IMR-90 (cell line): ENCODE measurements at regions not wholly inside any gene's neighbourhood (a gene's known extent, or its start where the extent isn't known, plus 50 kb on each side); places are given as distances from the start of the nearest gene placed in this dataset.

Source experiments
- ATAC-seq: fragments of 200-7000 bp; cut with Tn5 transposase; 2 replicates; pipeline ENCODE4 v1.9.1; 2020; ENCODE audit warnings: low read depth, mild to moderate bottlenecking, moderate library complexity
- BruUV-seq: library from RNA; stranded (reverse); fragments of 400-500 nt; replicated peaks from 2 replicates; lab custom pipeline; 2021; lab: Mats Ljungman, UMichigan
- CTCF ChIA-PET: fragments of 300-600 bp; formaldehyde crosslinking; extraction: SDS; loops from one replicate; lab custom pipeline; 2021; ENCODE audit warnings: antibody characterized with exemption; lab: Yijun Ruan, JAX
- POLR2A ChIA-PET: fragments of 300-600 bp; sonication (Branson Sonifier 250); formaldehyde crosslinking; loops from one replicate; lab custom pipeline; 2022; ENCODE audit warnings: antibody characterized with exemption; ENCODE audit not compliant: unreplicated experiment; lab: Charles Lee
- DNase-seq: peaks from one replicate; pipeline ENCODE4 v3.0.0; 2013
- H2AFZ ChIP-seq: replicated peaks from 2 replicates; pipeline ENCODE3; 2013; ENCODE audit warnings: low read length, mild to moderate bottlenecking; ENCODE audit not compliant: poor library complexity
- H2AK5ac ChIP-seq: 2 replicates; pipeline ENCODE4 v1.6.1; 2013; ENCODE audit warnings: low read depth, low read length, inconsistent platforms
- H2AK9ac ChIP-seq: replicated peaks from 2 replicates; pipeline ENCODE3; 2013; ENCODE audit warnings: mild to moderate bottlenecking, low read depth, low read length, moderate library complexity; ENCODE audit not compliant: poor library complexity
- H2BK120ac ChIP-seq: 2 replicates; pipeline ENCODE4 v1.6.1; 2013; ENCODE audit warnings: low read depth, low read length, inconsistent platforms
- H2BK15ac ChIP-seq: 3 replicates; pipeline ENCODE4 v1.6.1; 2013; ENCODE audit warnings: low read depth, low read length, inconsistent platforms
- H2BK20ac ChIP-seq: 2 replicates; pipeline ENCODE4 v1.6.1; 2013; ENCODE audit warnings: low read depth, mild to moderate bottlenecking, inconsistent platforms, low read length, moderate library complexity
- H2BK5ac ChIP-seq: 2 replicates; pipeline ENCODE4 v1.6.1; 2013; ENCODE audit warnings: mild to moderate bottlenecking, low read depth, low read length, inconsistent platforms; ENCODE audit not compliant: poor library complexity, severe bottlenecking
- H3K14ac ChIP-seq: replicated peaks from 2 replicates; pipeline ENCODE4 v1.6.1; 2013; ENCODE audit warnings: low read depth, low read length, inconsistent platforms
- H3K18ac ChIP-seq: 2 replicates; pipeline ENCODE4 v1.6.1; 2013; ENCODE audit warnings: low read depth, low read length, control low read depth
- H3K23ac ChIP-seq: 2 replicates; pipeline ENCODE4 v1.6.1; 2013; ENCODE audit warnings: low read depth, low read length, inconsistent platforms
- H3K27ac ChIP-seq: 2 replicates; pipeline ENCODE4 v1.5.1; 2013; ENCODE audit warnings: mild to moderate bottlenecking, control low read depth, low read length; ENCODE audit not compliant: insufficient read depth
- H3K27me3 ChIP-seq: 2 replicates; pipeline ENCODE4 v1.6.1; 2013; ENCODE audit warnings: low read length; ENCODE audit not compliant: control insufficient read depth, insufficient read depth
- H3K36me3 ChIP-seq: 2 replicates; pipeline ENCODE4 v1.6.1; 2013; ENCODE audit warnings: low read length, mixed read lengths; ENCODE audit not compliant: control insufficient read depth, insufficient read depth
- H3K4ac ChIP-seq: 2 replicates; pipeline ENCODE4 v1.6.1; 2013; ENCODE audit warnings: low read depth, low read length, inconsistent platforms
- H3K4me1 ChIP-seq: 2 replicates; pipeline ENCODE4 v1.6.1; 2013; ENCODE audit warnings: low read length, mixed read lengths; ENCODE audit not compliant: control insufficient read depth, insufficient read depth
- H3K4me2 ChIP-seq: 2 replicates; pipeline ENCODE4 v1.6.1; 2013; ENCODE audit warnings: low read depth, mild to moderate bottlenecking, control low read depth, low read length, moderate library complexity
- H3K4me3 ChIP-seq: 2 replicates; pipeline ENCODE4 v1.5.1; 2013; ENCODE audit warnings: low read depth, mild to moderate bottlenecking, control low read depth, low read length, moderate library complexity; ENCODE audit not compliant: insufficient read depth
- H3K56ac ChIP-seq: 2 replicates; pipeline ENCODE4 v1.6.1; 2013; ENCODE audit warnings: low read length, inconsistent platforms; ENCODE audit not compliant: insufficient read depth; ENCODE audit errors: extremely low read depth
- H3K79me1 ChIP-seq, 2 experiments: 2 replicates each; pipeline ENCODE4 v1.6.1; 2013; ENCODE audit warnings: low read length in 2 of 2, inconsistent platforms in 1 of 2, low read depth in 1 of 2
- H3K9ac ChIP-seq: 2 replicates; pipeline ENCODE4 v1.6.1; 2013; ENCODE audit warnings: low read depth, low read length, control low read depth
- H3K9me1 ChIP-seq: 2 replicates; pipeline ENCODE4 v1.6.1; 2013; ENCODE audit warnings: low read length, inconsistent platforms; ENCODE audit not compliant: insufficient read depth
- H3K9me3 ChIP-seq: 2 replicates; pipeline ENCODE4 v1.6.1; 2013; ENCODE audit warnings: low read length; ENCODE audit not compliant: control insufficient read depth, insufficient read depth
- H4K20me1 ChIP-seq: 2 replicates; pipeline ENCODE4 v1.6.1; 2013; ENCODE audit warnings: low read length, inconsistent platforms; ENCODE audit not compliant: insufficient read depth
- H4K5ac ChIP-seq: 2 replicates; pipeline ENCODE4 v1.6.1; 2013; ENCODE audit warnings: mild to moderate bottlenecking, low read depth, low read length, control low read depth
- H4K8ac ChIP-seq, 2 experiments: 2 replicates each; pipeline ENCODE4 v1.6.1; 2013; ENCODE audit warnings: low read depth in 2 of 2, low read length in 2 of 2, control low read depth in 1 of 2, inconsistent platforms in 1 of 2
- H4K91ac ChIP-seq: 2 replicates; pipeline ENCODE4 v1.6.1; 2013; ENCODE audit warnings: low read depth, low read length, inconsistent platforms; ENCODE audit not compliant: insufficient read depth
- CEBPB ChIP-seq: IDR thresholded peaks from 2 replicates; pipeline ENCODE4 v1.6.1; 2012; ENCODE audit warnings: low read depth, low read length, improper control_type of control experiment
- CTCF ChIP-seq: conservative IDR thresholded peaks from 2 replicates; pipeline ENCODE4 v1.5.1; 2012; ENCODE audit warnings: mild to moderate bottlenecking, low read depth, low read length, improper control_type of control experiment
- FOS ChIP-seq: fragments of 150-350 bp; IDR thresholded peaks from 2 replicates; pipeline ENCODE4 v1.6.1; 2016; ENCODE audit warnings: low read depth, low read length
- RAD21 ChIP-seq: IDR thresholded peaks from 2 replicates; pipeline ENCODE4 v1.6.1; 2012; ENCODE audit warnings: low read length, improper control_type of control experiment
- RCOR1 ChIP-seq: IDR thresholded peaks from 2 replicates; pipeline ENCODE4 v1.6.1; 2012; ENCODE audit warnings: mild to moderate bottlenecking, low read length, improper control_type of control experiment; ENCODE audit not compliant: insufficient replicate concordance
- RFX5 ChIP-seq: IDR thresholded peaks from 2 replicates; pipeline ENCODE4 v1.8.0; 2012; ENCODE audit warnings: low read depth, mild to moderate bottlenecking, low read length, moderate library complexity
- SMC3 ChIP-seq: fragments of 150-350 bp; IDR thresholded peaks from 2 replicates; pipeline ENCODE4 v1.6.1; 2016; ENCODE audit warnings: low read depth, mild to moderate bottlenecking, antibody characterized with exemption, low read length, moderate library complexity
- WGBS, 2 experiments: methylation state at CpG; one replicate each; pipeline versions ENCODE4 v1.1.5 to v1.1.7; 2013; ENCODE audit warnings: missing lambda C conversion rate in 2 of 2; ENCODE audit not compliant: insufficient read length in 1 of 2; ENCODE audit errors: extremely low coverage in 2 of 2; 5-methylcytosine and 5-hydroxymethylcytosine counted together
- dilution Hi-C: fragments of 300-500 bp; cut with HindIII; formaldehyde crosslinking; loops from one replicate; pipeline ENCODE4 v1.14.3; 2018; ENCODE audit warnings: low sequenced_read_pairs; ENCODE audit not compliant: unreplicated experiment
- in situ Hi-C: fragments of 300-500 bp; cut with MboI; formaldehyde crosslinking; loops from 3 replicates; pipeline ENCODE4 v1.14.3; 2019; ENCODE audit warnings: low sequenced_read_pairs, inconsistent platforms, mixed read lengths
- intact Hi-C: fragments of 100-400 bp; cut with micrococcal nuclease; formaldehyde crosslinking; loops from 2 replicates; pipeline ENCODE4 v1.10.0; 2022

- H2BK15ac ChIP-seq, result peak overlapping the region; percentile 2; the same call in 1 of the 3 replicates
- 0 out of 4 replicates have a peak overlapping the region, but pooled peaks of 1 of the 2 experiments have one; percentile 35 for H4K8ac ChIP-seq
- ChIA-PET POLR2A (no interaction called here), CTCF (interaction anchor here (0.5 to 1.4 kb wide), 2 partner anchors 507 to 1391 kb away, joined by 3 to 4 read pairs; no protein-coding TSS in a partner anchor)
- peaks cover 12% of the 10 kb centered on the region for H3K4me1 ChIP-seq
- H3K23ac ChIP-seq, result no peak overlapping the region
- peak overlapping the region; percentile 5 for H2AFZ ChIP-seq
- H3K18ac ChIP-seq, result no peak overlapping the region
- H3K36me3 ChIP-seq, result no peaks in the 10 kb centered on the region
- no peak overlapping the region for H4K5ac ChIP-seq
- ATAC-seq (no peak), DNase-seq (peak; percentile 29)
- in situ Hi-C loops (no loop called here), intact Hi-C loops (loop anchor here (5.0 kb wide), 3 partner anchors 260 to 1970 kb away; partner anchors contain the start of gene EPHA4), dilution Hi-C loops (no loop called here)
- H3K9me1 ChIP-seq, result peaks cover 10% of the 10 kb centered on the region; the same call in 1 of the 2 replicates
- no peak overlapping the region for H3K9ac ChIP-seq
- H3K79me1 ChIP-seq, result no peaks in the 10 kb centered on the region
- no peak overlapping the region for H4K91ac ChIP-seq
- H3K27me3 ChIP-seq, result no peaks in the 10 kb centered on the region
- no peaks in the 10 kb centered on the region for H4K20me1 ChIP-seq
- BruUV-seq, result no TSS peak
- H3K27ac ChIP-seq, result no peak overlapping the region
- H3K56ac ChIP-seq, result no peak overlapping the region
- no peak overlapping the region for H3K4ac ChIP-seq
- no peak overlapping the region for H3K4me3 ChIP-seq
- TF ChIP-seq CEBPB (no peak), FOS (no peak), RFX5 (no peak), CTCF (peak; percentile 49), SMC3 (0 out of 2 replicates have a peak, but pooled peaks have one; percentile 20), RAD21 (peak; percentile 65), RCOR1 (no peak)
- 0 out of 2 replicates have a peak overlapping the region, but pooled peaks have one; percentile 12 for H2BK20ac ChIP-seq
- peak overlapping the region; percentile 19 for H2AK9ac ChIP-seq
- WGBS, 2 experiments, result 62% methylated on average over 5 of the region's 13 CpGs; no CpG with 5 or more reads in 1 of the 2 experiments
- H3K4me2 ChIP-seq, result no peak overlapping the region
- H3K14ac ChIP-seq, result no peak overlapping the region
- H2BK5ac ChIP-seq, result no peak overlapping the region
- H2AK5ac ChIP-seq, result no peak overlapping the region; the same call in 1 of the 2 replicates
- H2BK120ac ChIP-seq, result peak overlapping the region; percentile 12; the same call in 1 of the 2 replicates
- H3K9me3 ChIP-seq, result 0 out of 2 replicates have a peak, but pooled peaks cover 3% of the 10 kb centered on the region
Measured at GRCh38 chr2:219997341-219997851, 370.0 kb downstream of the SLC4A3 start.
